Suprapubic skin (tissue), 4 donors: ENCODE measurements at regions not wholly inside any gene's neighbourhood (a gene's known extent, or its start where the extent isn't known, plus 50 kb on each side); places are given as distances from the start of the nearest gene placed in this dataset.

ENCODE experiments used
- EP300 ChIP-seq: sonication (generic); formaldehyde crosslinking; IDR thresholded peaks from one replicate; pipeline ENCODE4 v1.6.1; 2017; ENCODE audit warnings: antibody characterized with exemption
- POLR2AphosphoS5 ChIP-seq, 3 donors: sonication (generic); formaldehyde crosslinking; IDR thresholded peaks; one replicate each; pipeline ENCODE4 v1.6.1; 2017; ENCODE audit warnings: antibody characterized with exemption in 3 of 3
- TF ChIP-seq, protein P1 (sequence below), 2 donors: fragments of 200-600 bp in 1 of 2; fragments of 450-650 bp in 1 of 2; sonication (generic) in 1 of 2; IDR thresholded peaks; one replicate each; pipeline ENCODE4 v1.5.1; 2016 to 2019; ENCODE audit warnings: antibody characterized with exemption in 2 of 2, mild to moderate bottlenecking in 1 of 2, moderate library complexity in 1 of 2

DNA sequence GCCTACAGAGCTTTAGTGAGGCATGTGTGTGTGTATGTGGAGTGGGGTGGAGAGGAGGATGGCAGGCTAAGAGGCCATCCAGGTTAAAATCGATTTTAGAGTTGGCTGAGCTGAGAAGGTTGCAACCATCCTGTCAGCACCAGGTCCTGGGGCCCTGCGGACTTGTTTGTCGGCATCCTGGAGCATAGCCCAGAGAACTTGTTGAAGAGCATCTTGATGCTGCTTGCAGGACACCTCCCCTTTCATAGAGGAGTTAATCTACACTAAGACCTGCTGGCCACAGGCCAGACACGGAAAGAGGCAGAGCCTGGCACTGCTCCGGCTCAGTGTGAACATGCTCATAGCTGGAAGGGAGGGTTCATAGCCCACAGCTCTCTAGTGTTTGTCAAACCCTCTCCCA, 72.1 kb upstream of the RGPD5 start:
- TF ChIP-seq, protein P1, sequence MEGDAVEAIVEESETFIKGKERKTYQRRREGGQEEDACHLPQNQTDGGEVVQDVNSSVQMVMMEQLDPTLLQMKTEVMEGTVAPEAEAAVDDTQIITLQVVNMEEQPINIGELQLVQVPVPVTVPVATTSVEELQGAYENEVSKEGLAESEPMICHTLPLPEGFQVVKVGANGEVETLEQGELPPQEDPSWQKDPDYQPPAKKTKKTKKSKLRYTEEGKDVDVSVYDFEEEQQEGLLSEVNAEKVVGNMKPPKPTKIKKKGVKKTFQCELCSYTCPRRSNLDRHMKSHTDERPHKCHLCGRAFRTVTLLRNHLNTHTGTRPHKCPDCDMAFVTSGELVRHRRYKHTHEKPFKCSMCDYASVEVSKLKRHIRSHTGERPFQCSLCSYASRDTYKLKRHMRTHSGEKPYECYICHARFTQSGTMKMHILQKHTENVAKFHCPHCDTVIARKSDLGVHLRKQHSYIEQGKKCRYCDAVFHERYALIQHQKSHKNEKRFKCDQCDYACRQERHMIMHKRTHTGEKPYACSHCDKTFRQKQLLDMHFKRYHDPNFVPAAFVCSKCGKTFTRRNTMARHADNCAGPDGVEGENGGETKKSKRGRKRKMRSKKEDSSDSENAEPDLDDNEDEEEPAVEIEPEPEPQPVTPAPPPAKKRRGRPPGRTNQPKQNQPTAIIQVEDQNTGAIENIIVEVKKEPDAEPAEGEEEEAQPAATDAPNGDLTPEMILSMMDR (IDR thresholded peaks at IDR 0.05), result no peak
- TF ChIP-seq POLR2AphosphoS5 (IDR thresholded peaks at IDR 0.05) (no peak), EP300 (no peak)
